Right lobe of liver (tissue), 4 donors: ENCODE measurements at regions not wholly inside any gene's neighbourhood (a gene's known extent, or its start where the extent isn't known, plus 50 kb on each side); places are given as distances from the start of the nearest gene placed in this dataset.
A peak's percentile ranks its signal among the peaks of the same experiment; 100 is the strongest.

ENCODE experiments used
- POLR2A ChIP-seq: fragments of 450-650 bp; IDR thresholded peaks from one replicate; pipeline ENCODE4 v1.6.1; 2017; ENCODE audit warnings: antibody characterized with exemption, mild to moderate bottlenecking
- TF ChIP-seq, protein P1 (sequence below), 4 donors: fragments of 200-600 bp in 3 of 4; fragments of 450-650 bp in 1 of 4; IDR thresholded peaks; one replicate each; pipeline versions ENCODE4 v1.5.1 to v1.8.0; 2016 to 2022; ENCODE audit warnings: antibody characterized with exemption in 4 of 4, mild to moderate bottlenecking in 2 of 4
- donor health status: DM: no; HTN: no; CAD: no.
- donor health status: DM: no; HTN: no; CAD: no.
- donor health status: DM: no; HTN: yes; CAD: no.

DNA sequence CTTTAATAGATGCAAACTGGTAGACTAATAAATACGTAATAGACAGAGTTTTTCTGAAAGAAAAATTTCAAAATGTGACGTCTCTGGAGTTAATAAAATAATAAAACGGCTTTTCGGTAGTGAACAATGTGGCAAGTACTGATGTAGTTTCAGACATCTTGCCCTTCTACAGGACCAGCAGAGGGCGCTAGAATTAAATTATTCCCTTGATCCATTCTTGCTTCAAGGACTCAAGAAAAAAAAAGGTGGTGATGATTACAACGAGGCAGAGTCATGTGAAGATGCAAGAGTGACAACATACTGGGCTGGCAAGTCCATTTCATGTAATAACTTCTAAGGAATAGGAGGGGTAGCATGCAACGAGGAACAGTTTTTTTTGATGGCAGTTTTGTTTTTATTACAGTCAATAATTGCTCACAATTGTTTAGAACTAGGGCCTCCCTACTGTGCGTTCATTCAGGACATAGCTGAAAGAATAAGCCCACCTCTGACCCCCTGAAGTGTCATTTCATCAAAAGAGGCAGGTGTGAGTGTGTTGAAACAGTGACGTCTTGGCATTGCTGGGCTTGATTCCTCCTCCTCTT, 101.0 kb upstream of the GZMB start:
- TF ChIP-seq, protein P1, sequence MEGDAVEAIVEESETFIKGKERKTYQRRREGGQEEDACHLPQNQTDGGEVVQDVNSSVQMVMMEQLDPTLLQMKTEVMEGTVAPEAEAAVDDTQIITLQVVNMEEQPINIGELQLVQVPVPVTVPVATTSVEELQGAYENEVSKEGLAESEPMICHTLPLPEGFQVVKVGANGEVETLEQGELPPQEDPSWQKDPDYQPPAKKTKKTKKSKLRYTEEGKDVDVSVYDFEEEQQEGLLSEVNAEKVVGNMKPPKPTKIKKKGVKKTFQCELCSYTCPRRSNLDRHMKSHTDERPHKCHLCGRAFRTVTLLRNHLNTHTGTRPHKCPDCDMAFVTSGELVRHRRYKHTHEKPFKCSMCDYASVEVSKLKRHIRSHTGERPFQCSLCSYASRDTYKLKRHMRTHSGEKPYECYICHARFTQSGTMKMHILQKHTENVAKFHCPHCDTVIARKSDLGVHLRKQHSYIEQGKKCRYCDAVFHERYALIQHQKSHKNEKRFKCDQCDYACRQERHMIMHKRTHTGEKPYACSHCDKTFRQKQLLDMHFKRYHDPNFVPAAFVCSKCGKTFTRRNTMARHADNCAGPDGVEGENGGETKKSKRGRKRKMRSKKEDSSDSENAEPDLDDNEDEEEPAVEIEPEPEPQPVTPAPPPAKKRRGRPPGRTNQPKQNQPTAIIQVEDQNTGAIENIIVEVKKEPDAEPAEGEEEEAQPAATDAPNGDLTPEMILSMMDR (IDR thresholded peaks at IDR 0.05), result peak; percentile 69 to 83 (median 75)
- no peak for TF ChIP-seq POLR2A
